Stimulated activated CD4-positive, alpha-beta T cell treated with anti-CD3 and anti-CD28 coated beads, Interleukin-2, amount 100 ng/mL, for 24 hours (primary cell): ENCODE measurements at regions not wholly inside any gene's neighbourhood (a gene's known extent, or its start where the extent isn't known, plus 50 kb on each side); places are given as distances from the start of the nearest gene placed in this dataset.
"Not testable (repeated sequence)": the region's sequence is repeated elsewhere in the genome, so short reads cannot be mapped to it uniquely, and the experiment has no call there.

Experiments
- DNase-seq, 2 donors: peaks; one replicate each; pipeline ENCODE4 v3.0.0-alpha.2; 2020

GRCh38 chr1:120941066-120941465 lies 51.5 kb downstream of the PPIAL4A start:
- not testable (repeated sequence) for DNase-seq

GRCh38 chr1:120941836-120942217 lies 52.3 kb downstream of the PPIAL4A start:
- peak in 1 of 2 donors; percentile 20 for DNase-seq

- DNase-seq = peak; percentile 75 to 78
Observed at GRCh38 chr1:120942218-120942944, 52.8 kb downstream of the PPIAL4A start.

- DNase-seq = not testable (repeated sequence)
Observed at GRCh38 chr1:120942945-120943319, 53.4 kb downstream of the PPIAL4A start.

GRCh38 chr1:120944691-120945090 lies 55.1 kb downstream of the PPIAL4A start:
- not testable (repeated sequence) for DNase-seq

GRCh38 chr1:120945122-120945521 lies 55.6 kb downstream of the PPIAL4A start:
- DNase-seq = not testable (repeated sequence)

GRCh38 chr1:120947114-120947513 lies 57.5 kb downstream of the PPIAL4A start:
- DNase-seq = not testable (repeated sequence)

- not testable (repeated sequence) for DNase-seq
Observed at GRCh38 chr1:120949724-120950123, 60.2 kb downstream of the PPIAL4A start.

- not testable (repeated sequence) for DNase-seq
Observed at GRCh38 chr1:120950633-120951032, 61.1 kb downstream of the PPIAL4A start.

- not testable (repeated sequence) for DNase-seq
Observed at GRCh38 chr1:120951100-120951499, 61.5 kb downstream of the PPIAL4A start.

GRCh38 chr1:120952207-120952870 lies 62.8 kb downstream of the PPIAL4A start:
- DNase-seq = not testable (repeated sequence)

- not testable (repeated sequence) for DNase-seq
Observed at GRCh38 chr1:120952871-120953265, 63.3 kb downstream of the PPIAL4A start.

- no peak for DNase-seq
Observed at GRCh38 chr1:120954736-120955135, 65.2 kb downstream of the PPIAL4A start.

GRCh38 chr1:120955961-120956360 lies 66.4 kb downstream of the PPIAL4A start:
- DNase-seq = not testable (repeated sequence)

- DNase-seq = not testable (repeated sequence)
Observed at GRCh38 chr1:120966018-120966417, 76.4 kb downstream of the PPIAL4A start.

GRCh38 chr1:120972863-120973262 lies 83.3 kb downstream of the PPIAL4A start:
- not testable (repeated sequence) for DNase-seq

- DNase-seq = not testable (repeated sequence)
Observed at GRCh38 chr1:120973836-120974235, 84.3 kb downstream of the PPIAL4A start.

GRCh38 chr1:120977279-120977678 lies 87.7 kb downstream of the PPIAL4A start:
- DNase-seq = not testable (repeated sequence)

- DNase-seq = not testable (repeated sequence)
Observed at GRCh38 chr1:120981489-120982094, 92.0 kb downstream of the PPIAL4A start.

- DNase-seq = not testable (repeated sequence)
Observed at GRCh38 chr1:120994614-120995013, 105.0 kb downstream of the PPIAL4A start.

- DNase-seq = not testable (repeated sequence)
Observed at GRCh38 chr1:120995025-120995424, 105.5 kb downstream of the PPIAL4A start.

- DNase-seq = not testable (repeated sequence)
Observed at GRCh38 chr1:121001090-121001726, 111.6 kb downstream of the PPIAL4A start.

GRCh38 chr1:121003230-121003629 lies 113.7 kb downstream of the PPIAL4A start:
- not testable (repeated sequence) for DNase-seq
